Lower lobe of right lung (tissue), 2 donors: ENCODE measurements at regions not wholly inside any gene's neighbourhood (a gene's known extent, or its start where the extent isn't known, plus 50 kb on each side); places are given as distances from the start of the nearest gene placed in this dataset.
A peak's percentile ranks its signal among the peaks of the same experiment; 100 is the strongest.

Experiments used
- ATAC-seq, 2 donors: fragments of 200-7000 bp; cut with Tn5 transposase; one replicate each; pipeline ENCODE4 v1.9.1; 2020 to 2022; ENCODE audit warnings: mild to moderate bottlenecking in 2 of 2, moderate library complexity in 2 of 2
- DNase-seq: peaks from one replicate; pipeline ENCODE4 v3.0.0-alpha.2; 2020
- H3K27ac ChIP-seq: fragments of 200-600 bp; one replicate; pipeline ENCODE4 v1.8.0; 2022
- H3K27me3 ChIP-seq: fragments of 200-600 bp; one replicate; pipeline ENCODE4 v1.8.0; 2022; ENCODE audit warnings: low read depth
- H3K36me3 ChIP-seq: fragments of 200-600 bp; one replicate; pipeline ENCODE4 v1.8.0; 2022; ENCODE audit warnings: mild to moderate bottlenecking
- H3K4me1 ChIP-seq: fragments of 200-600 bp; one replicate; pipeline ENCODE4 v1.8.0; 2022
- H3K4me3 ChIP-seq: fragments of 200-600 bp; one replicate; pipeline ENCODE4 v1.8.0; 2022; ENCODE audit warnings: mild to moderate bottlenecking
- H3K9me3 ChIP-seq: fragments of 200-600 bp; one replicate; pipeline ENCODE4 v1.8.0; 2022
- intact Hi-C: fragments of 100-400 bp; cut with DNase I; formaldehyde crosslinking; loops from one replicate; pipeline ENCODE4 v1.11.0; 2022
- TF ChIP-seq, protein P1 (sequence below): fragments of 200-600 bp; IDR thresholded peaks from one replicate; pipeline ENCODE4 v1.8.0; 2022; ENCODE audit warnings: antibody characterized with exemption, mild to moderate bottlenecking
- donor health status: DM: no; HTN: yes; CAD: no; lungs with severe emphysema.

DNA sequence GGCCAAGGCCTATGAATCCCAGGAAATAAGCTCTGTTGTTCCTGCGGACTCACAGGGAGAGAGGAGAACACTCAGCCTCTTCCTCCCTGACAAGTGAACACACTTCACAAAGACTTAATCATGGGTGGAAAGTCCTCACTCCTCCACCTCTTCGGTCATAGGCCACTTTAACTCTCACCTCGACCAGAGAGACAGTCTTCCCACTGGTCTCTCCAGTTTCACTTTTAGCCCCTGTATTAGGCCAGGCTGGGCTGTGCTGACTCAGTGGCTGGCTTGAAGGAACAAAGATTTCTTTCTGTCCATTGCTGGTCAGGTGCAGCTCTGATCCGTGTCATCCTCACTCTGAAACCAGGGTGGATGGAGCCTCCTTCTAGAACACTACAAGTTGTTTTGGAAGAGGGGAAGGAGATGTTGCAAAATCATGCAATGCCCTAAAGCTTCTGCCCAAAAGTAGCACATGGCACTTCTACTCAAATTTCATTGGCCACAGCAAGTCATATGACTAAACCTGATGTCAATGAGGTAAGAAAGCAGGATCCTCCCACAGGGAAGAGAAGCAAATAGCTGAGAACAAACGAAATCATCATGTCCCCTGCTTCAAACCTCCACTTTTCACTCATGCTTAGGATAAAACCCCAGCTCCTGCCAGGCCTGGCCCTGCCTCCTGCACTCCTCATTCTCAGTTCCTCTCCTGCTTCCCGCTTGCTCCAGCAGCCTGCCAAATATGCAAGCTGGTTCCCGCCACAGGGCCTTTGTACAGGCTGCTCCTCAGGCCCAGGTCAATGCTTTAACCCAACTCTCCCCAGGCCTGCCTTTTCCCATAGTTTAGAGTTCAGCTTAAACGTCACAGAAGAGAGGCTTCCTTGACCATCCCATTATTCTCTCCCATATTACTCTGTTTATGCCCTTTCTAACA, 150.5 kb upstream of the RUNX3 start:
- H3K4me3 ChIP-seq, result no peak overlapping the region
- no peaks in the 10 kb centered on the region for H3K27me3 ChIP-seq
- H3K27ac ChIP-seq, result no peak overlapping the region
- ATAC-seq (peak in 1 of 2 donors; percentile 29), DNase-seq (no peak)
- no peaks in the 10 kb centered on the region for H3K36me3 ChIP-seq
- TF ChIP-seq, protein P1, sequence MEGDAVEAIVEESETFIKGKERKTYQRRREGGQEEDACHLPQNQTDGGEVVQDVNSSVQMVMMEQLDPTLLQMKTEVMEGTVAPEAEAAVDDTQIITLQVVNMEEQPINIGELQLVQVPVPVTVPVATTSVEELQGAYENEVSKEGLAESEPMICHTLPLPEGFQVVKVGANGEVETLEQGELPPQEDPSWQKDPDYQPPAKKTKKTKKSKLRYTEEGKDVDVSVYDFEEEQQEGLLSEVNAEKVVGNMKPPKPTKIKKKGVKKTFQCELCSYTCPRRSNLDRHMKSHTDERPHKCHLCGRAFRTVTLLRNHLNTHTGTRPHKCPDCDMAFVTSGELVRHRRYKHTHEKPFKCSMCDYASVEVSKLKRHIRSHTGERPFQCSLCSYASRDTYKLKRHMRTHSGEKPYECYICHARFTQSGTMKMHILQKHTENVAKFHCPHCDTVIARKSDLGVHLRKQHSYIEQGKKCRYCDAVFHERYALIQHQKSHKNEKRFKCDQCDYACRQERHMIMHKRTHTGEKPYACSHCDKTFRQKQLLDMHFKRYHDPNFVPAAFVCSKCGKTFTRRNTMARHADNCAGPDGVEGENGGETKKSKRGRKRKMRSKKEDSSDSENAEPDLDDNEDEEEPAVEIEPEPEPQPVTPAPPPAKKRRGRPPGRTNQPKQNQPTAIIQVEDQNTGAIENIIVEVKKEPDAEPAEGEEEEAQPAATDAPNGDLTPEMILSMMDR, result no peak
- intact Hi-C loops, result no loop called here
- no peaks in the 10 kb centered on the region for H3K9me3 ChIP-seq
- H3K4me1 ChIP-seq, result no peaks in the 10 kb centered on the region

DNA sequence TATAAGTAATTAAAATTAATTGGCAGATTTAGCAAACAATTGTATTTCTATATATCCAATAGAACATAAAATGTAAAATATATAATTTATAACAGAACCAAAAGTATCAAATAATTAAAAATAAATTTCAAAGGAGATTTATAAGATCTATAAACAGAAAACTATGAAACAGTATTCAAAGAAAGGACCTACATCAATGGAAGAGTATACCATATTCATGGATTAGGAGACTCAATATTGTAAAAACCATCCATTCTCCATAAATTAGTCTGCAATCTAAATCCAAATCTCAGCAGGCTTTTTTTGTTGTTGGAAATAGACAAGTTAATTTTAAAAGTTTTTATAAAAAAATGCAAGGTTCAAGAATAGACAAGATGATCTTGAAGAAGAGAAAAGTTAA, 149.0 kb upstream of the RUNX3 start:
- no peaks in the 10 kb centered on the region for H3K27me3 ChIP-seq
- no peak for ATAC-seq
- TF ChIP-seq, protein P1, result no peak

GRCh38 chr1:25074351-25075227, 144.5 kb upstream of the RUNX3 start:
- intact Hi-C loops, result no loop called here
- peak; percentile 24 for DNase-seq
- TF ChIP-seq, protein P1, result no peak
- H3K9me3 ChIP-seq, result no peaks in the 10 kb centered on the region
- no peaks in the 10 kb centered on the region for H3K27me3 ChIP-seq
- no peak for ATAC-seq
- H3K4me1 ChIP-seq, result no peaks in the 10 kb centered on the region
- H3K36me3 ChIP-seq, result no peaks in the 10 kb centered on the region
- H3K4me3 ChIP-seq, result no peak overlapping the region
- no peak overlapping the region for H3K27ac ChIP-seq

More for the DNA sequence above, 149.0 kb upstream of the RUNX3 start:
- H3K27ac ChIP-seq, result no peak overlapping the region
- no peak for DNase-seq
- H3K4me3 ChIP-seq, result no peak overlapping the region
- H3K4me1 ChIP-seq, result no peaks in the 10 kb centered on the region
- intact Hi-C loops, result no loop called here
- H3K36me3 ChIP-seq, result no peaks in the 10 kb centered on the region
- no peaks in the 10 kb centered on the region for H3K9me3 ChIP-seq

DNA sequence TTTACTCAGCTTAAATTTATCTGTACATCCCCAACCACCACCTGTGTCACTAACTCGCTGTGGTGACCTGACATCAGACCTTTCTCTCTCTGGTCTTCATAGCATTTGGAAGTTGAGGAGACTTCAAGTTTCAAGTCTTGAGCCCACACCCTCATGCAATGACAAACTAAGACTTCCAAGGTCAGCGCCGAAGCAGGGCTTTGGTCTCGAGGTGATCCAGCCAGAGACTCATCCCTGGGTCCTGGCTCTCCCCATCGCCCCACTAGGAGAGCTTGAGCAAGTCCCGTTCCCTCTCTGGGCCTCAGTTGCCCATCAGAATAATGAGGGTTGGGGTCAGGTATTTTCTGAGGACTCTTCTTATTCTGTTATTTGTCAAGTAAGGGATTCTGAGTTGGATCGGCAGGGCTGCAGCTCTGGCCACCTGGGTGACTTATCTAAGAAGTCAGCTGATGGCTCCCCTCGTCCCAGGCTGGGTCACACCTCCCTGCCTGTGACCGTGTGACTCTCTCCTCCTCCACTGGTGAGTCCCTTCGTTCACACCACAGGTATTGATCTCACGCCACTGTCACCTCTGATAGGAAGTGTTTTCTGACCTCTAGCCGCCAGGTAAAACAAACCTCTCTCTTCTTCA, 143.7 kb upstream of the RUNX3 start:
- DNase-seq, result peak; percentile 28
- H3K4me1 ChIP-seq, result no peaks in the 10 kb centered on the region
- H3K36me3 ChIP-seq, result no peaks in the 10 kb centered on the region
- no peaks in the 10 kb centered on the region for H3K9me3 ChIP-seq
- H3K27me3 ChIP-seq, result no peaks in the 10 kb centered on the region
- intact Hi-C loops, result no loop called here
- ATAC-seq, result no peak
- TF ChIP-seq, protein P1, result no peak
- H3K4me3 ChIP-seq, result no peak overlapping the region
- no peak overlapping the region for H3K27ac ChIP-seq

DNA sequence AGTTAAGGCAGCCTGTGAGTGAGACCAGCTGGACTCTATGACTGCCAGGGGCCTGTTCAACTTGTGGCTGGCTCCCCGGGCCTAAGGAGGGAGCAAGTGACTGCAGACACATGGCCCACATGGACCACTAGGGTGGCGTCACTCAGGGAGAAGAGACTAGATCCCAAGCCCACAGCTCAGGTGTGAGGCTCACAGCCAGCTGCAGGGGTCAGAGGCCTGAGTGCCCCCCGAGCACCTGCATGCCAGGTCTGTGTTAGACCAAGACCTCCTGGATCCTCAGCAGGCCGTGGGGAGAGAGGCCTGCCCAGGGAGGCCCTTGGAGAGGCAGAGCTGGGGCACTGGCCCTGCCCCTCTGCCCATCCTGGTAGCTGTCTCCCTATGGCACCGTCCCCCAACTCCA, 142.4 kb upstream of the RUNX3 start:
- Histone ChIP-seq H3K27me3 (no peaks in the 10 kb centered on the region), H3K4me3 (no peak overlapping the region), H3K36me3 (no peaks in the 10 kb centered on the region), H3K27ac (no peak overlapping the region), H3K4me1 (no peaks in the 10 kb centered on the region), H3K9me3 (no peaks in the 10 kb centered on the region)
- intact Hi-C loops, result no loop called here
- TF ChIP-seq, protein P1, result no peak
- DNase-seq (peak; percentile 11), ATAC-seq (no peak)
